Skeletal muscle satellite cell (primary cell): ENCODE measurements at regions not wholly inside any gene's neighbourhood (a gene's known extent, or its start where the extent isn't known, plus 50 kb on each side); places are given as distances from the start of the nearest gene placed in this dataset.

Source experiments
- H3K27me3 ChIP-seq: 2 replicates; pipeline ENCODE4 v1.7.0; 2013; ENCODE audit warnings: low read length; ENCODE audit not compliant: control insufficient read depth, insufficient read depth
- H3K36me3 ChIP-seq: 2 replicates; pipeline ENCODE4 v1.7.0; 2013; ENCODE audit warnings: mild to moderate bottlenecking, control low read depth, low read length; ENCODE audit not compliant: insufficient read depth
- H3K4me1 ChIP-seq: 2 replicates; pipeline ENCODE4 v1.7.0; 2013; ENCODE audit warnings: low read length; ENCODE audit not compliant: control insufficient read depth, insufficient read depth
- H3K4me2 ChIP-seq: 2 replicates; pipeline ENCODE4 v1.7.0; 2013; ENCODE audit warnings: mild to moderate bottlenecking, low read length
- H3K4me3 ChIP-seq: 2 replicates; pipeline ENCODE4 v1.7.0; 2013; ENCODE audit warnings: low read length
- H3K9ac ChIP-seq: 2 replicates; pipeline ENCODE4 v1.7.0; 2013; ENCODE audit warnings: mild to moderate bottlenecking, low read depth, low read length, moderate library complexity
- H3K9me3 ChIP-seq: replicated peaks from 2 replicates; pipeline ENCODE4 v1.7.0; 2013; ENCODE audit warnings: mild to moderate bottlenecking, control low read depth, low read length

GRCh38 chr5:124941051-124942049 is 194.9 kb upstream of the ZNF608 start:
- H3K4me1 ChIP-seq = no peaks in the 10 kb centered on the region
- no peaks in the 10 kb centered on the region for H3K9me3 ChIP-seq
- H3K4me3 ChIP-seq = no peak overlapping the region
- H3K36me3 ChIP-seq = no peaks in the 10 kb centered on the region
- H3K27me3 ChIP-seq = no peaks in the 10 kb centered on the region
- H3K4me2 ChIP-seq = no peak overlapping the region
- H3K9ac ChIP-seq = no peak overlapping the region

DNA sequence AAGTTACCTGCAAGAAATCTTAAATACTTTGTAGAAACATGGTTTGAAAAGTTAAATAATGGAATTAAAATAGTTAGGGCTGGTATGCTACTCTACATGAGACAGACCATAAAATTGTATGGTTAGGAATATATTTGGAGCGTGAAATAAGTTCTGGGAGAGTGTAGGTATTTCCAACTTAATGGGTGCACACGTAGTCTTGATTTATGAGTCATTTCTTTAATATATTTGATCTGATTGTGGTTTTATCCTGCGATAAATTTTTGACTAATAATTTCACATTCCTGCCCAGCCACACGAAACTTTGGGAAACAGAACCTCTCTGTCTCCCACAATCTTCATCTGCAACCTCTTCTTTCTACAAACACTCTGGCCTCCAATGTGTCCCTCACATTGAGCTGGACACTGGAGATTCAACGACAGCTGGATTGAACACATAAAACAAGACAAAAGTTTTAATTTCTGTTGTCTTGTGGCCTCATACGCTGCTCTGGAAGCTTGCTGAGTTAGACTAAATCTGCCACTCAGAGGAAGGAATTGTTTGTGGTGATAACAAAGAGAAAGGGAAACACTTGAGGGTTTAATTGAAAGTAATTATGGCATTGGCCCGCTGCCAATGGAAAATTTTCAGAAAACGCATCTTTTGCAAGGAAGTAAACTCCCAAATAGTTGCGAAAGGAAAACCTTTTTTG is 201.8 kb upstream of the ZNF608 start:
- no peaks in the 10 kb centered on the region for H3K9me3 ChIP-seq
- no peaks in the 10 kb centered on the region for H3K36me3 ChIP-seq
- no peaks in the 10 kb centered on the region for H3K27me3 ChIP-seq
- H3K4me2 ChIP-seq = no peak overlapping the region
- no peaks in the 10 kb centered on the region for H3K4me1 ChIP-seq
- H3K9ac ChIP-seq = no peak overlapping the region
- H3K4me3 ChIP-seq = no peak overlapping the region

- Histone ChIP-seq H3K4me3 (no peak overlapping the region), H3K36me3 (no peaks in the 10 kb centered on the region)
Measured at GRCh38 chr5:124948754-124949275, 202.4 kb upstream of the ZNF608 start.

GRCh38 chr5:124949862-124950261 is 203.4 kb upstream of the ZNF608 start:
- Histone ChIP-seq H3K27me3 (no peaks in the 10 kb centered on the region), H3K4me2 (no peak overlapping the region), H3K4me1 (no peaks in the 10 kb centered on the region), H3K9me3 (no peaks in the 10 kb centered on the region), H3K9ac (no peak overlapping the region), H3K36me3 (no peaks in the 10 kb centered on the region), H3K4me3 (no peak overlapping the region)

More at GRCh38 chr5:124948754-124949275, 202.4 kb upstream of the ZNF608 start:
- Histone ChIP-seq H3K9ac (no peak overlapping the region), H3K4me2 (no peak overlapping the region), H3K9me3 (no peaks in the 10 kb centered on the region), H3K4me1 (no peaks in the 10 kb centered on the region), H3K27me3 (no peaks in the 10 kb centered on the region)

- no peak overlapping the region for H3K4me3 ChIP-seq
- no peak overlapping the region for H3K4me2 ChIP-seq
- no peaks in the 10 kb centered on the region for H3K36me3 ChIP-seq
- H3K9me3 ChIP-seq = no peaks in the 10 kb centered on the region
- no peaks in the 10 kb centered on the region for H3K27me3 ChIP-seq
- H3K4me1 ChIP-seq = no peaks in the 10 kb centered on the region
- no peak overlapping the region for H3K9ac ChIP-seq
Measured at GRCh38 chr5:124951105-124951504, 204.7 kb upstream of the ZNF608 start.

GRCh38 chr5:124951661-124952060 is 205.2 kb upstream of the ZNF608 start:
- Histone ChIP-seq H3K36me3 (no peaks in the 10 kb centered on the region), H3K27me3 (no peaks in the 10 kb centered on the region), H3K4me2 (no peak overlapping the region), H3K4me3 (no peak overlapping the region), H3K9ac (no peak overlapping the region), H3K9me3 (no peaks in the 10 kb centered on the region), H3K4me1 (no peaks in the 10 kb centered on the region)

DNA sequence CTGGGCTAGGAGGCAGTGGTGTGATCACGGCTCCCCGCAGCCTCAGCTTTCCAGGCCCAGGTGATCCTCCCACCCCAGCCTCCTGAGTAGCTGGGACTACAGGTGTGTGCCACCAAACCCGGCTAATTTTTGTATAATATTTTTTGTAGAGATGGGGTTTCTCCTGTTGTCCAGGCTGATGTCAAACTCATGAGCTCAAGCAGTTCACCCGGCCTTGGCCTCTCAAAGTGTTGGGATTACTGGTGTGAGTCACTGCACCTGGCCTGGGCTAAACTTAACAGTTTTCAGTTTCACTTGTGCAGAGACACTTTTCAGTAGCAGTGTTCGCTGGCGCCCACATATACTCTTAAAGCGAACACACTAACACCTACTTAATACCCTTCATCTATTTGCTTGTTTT is 205.6 kb upstream of the ZNF608 start:
- no peaks in the 10 kb centered on the region for H3K27me3 ChIP-seq
- no peaks in the 10 kb centered on the region for H3K9me3 ChIP-seq
- H3K4me1 ChIP-seq = no peaks in the 10 kb centered on the region
- H3K36me3 ChIP-seq = no peaks in the 10 kb centered on the region
- H3K4me3 ChIP-seq = no peak overlapping the region
- no peak overlapping the region for H3K9ac ChIP-seq
- no peak overlapping the region for H3K4me2 ChIP-seq

- no peak overlapping the region for H3K4me2 ChIP-seq
- no peak overlapping the region for H3K9ac ChIP-seq
- H3K36me3 ChIP-seq = no peaks in the 10 kb centered on the region
- no peaks in the 10 kb centered on the region for H3K9me3 ChIP-seq
- no peak overlapping the region for H3K4me3 ChIP-seq
- H3K4me1 ChIP-seq = no peaks in the 10 kb centered on the region
- H3K27me3 ChIP-seq = no peaks in the 10 kb centered on the region
Measured at GRCh38 chr5:124952566-124952965, 206.1 kb upstream of the ZNF608 start.

- Histone ChIP-seq H3K4me1 (no peaks in the 10 kb centered on the region), H3K4me3 (no peak overlapping the region), H3K27me3 (no peaks in the 10 kb centered on the region), H3K4me2 (no peak overlapping the region), H3K9me3 (no peaks in the 10 kb centered on the region), H3K9ac (no peak overlapping the region), H3K36me3 (no peaks in the 10 kb centered on the region)
Measured at GRCh38 chr5:124954784-124955183, 208.3 kb upstream of the ZNF608 start.

DNA sequence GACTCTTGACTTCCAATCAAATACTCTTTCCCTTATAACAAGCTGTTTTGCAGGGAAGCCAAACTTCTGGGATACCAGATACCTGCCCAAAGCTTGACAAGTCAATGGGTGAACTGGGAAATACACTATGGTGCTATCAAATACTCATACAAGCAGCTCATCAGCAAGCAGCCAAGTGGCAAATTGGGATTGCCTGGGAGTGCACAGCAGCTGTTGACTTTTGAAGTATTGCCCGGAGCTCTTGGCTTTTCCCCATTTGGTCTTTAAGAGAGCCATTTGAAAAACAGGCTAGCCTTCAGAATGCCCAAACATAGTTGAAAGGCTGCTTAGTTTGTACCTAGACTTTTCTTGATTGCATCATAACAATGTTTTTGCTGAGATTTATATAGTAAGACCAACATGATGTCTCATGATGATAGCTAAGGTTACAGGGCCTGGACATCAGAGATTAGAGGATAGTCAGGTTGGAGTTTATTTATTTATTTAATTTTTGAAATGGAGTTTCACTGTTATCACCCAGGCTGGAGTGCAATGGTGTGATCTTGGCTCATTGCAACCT is 210.1 kb upstream of the ZNF608 start:
- H3K9ac ChIP-seq = no peak overlapping the region
- no peak overlapping the region for H3K4me3 ChIP-seq
- no peaks in the 10 kb centered on the region for H3K9me3 ChIP-seq
- H3K4me2 ChIP-seq = no peak overlapping the region
- no peaks in the 10 kb centered on the region for H3K27me3 ChIP-seq
- H3K36me3 ChIP-seq = no peaks in the 10 kb centered on the region
- no peaks in the 10 kb centered on the region for H3K4me1 ChIP-seq

GRCh38 chr5:124957063-124957462 is 210.6 kb upstream of the ZNF608 start:
- no peaks in the 10 kb centered on the region for H3K4me1 ChIP-seq
- no peak overlapping the region for H3K9ac ChIP-seq
- H3K27me3 ChIP-seq = no peaks in the 10 kb centered on the region
- no peak overlapping the region for H3K4me2 ChIP-seq
- no peak overlapping the region for H3K4me3 ChIP-seq
- H3K9me3 ChIP-seq = no peaks in the 10 kb centered on the region
- no peaks in the 10 kb centered on the region for H3K36me3 ChIP-seq
